HG02678 (cell line): ENCODE measurements at regions not wholly inside any gene's neighbourhood (a gene's known extent, or its start where the extent isn't known, plus 50 kb on each side); places are given as distances from the start of the nearest gene placed in this dataset.

Experiments
- ATAC-seq: cut with Tn5 transposase; IDR thresholded peaks from one replicate; pipeline ENCODE4 v1.9.1; 2021; ENCODE audit warnings: mild to moderate bottlenecking, moderate library complexity; ENCODE audit not compliant: unreplicated experiment

DNA sequence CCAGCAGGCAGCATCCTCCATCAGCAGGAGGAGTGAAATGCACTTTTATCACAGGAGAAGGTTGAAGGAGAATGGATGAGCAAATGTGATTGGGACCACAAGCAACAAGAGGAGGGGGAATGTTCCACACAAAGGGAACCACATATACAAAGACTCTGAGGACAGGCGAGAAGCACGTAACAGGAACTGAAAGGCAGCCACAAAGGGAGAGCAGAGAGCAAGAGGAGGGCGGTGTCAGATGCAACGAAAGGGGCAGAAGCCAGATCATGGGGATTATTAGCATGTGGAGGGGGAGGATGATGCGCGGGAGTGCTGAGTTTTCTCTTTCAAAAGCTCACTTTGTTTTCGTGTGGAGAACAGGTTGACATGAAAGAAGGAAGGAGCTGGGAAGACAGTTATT, 241.1 kb downstream of the SPTSSA start:
- ATAC-seq: peak; percentile 96

DNA sequence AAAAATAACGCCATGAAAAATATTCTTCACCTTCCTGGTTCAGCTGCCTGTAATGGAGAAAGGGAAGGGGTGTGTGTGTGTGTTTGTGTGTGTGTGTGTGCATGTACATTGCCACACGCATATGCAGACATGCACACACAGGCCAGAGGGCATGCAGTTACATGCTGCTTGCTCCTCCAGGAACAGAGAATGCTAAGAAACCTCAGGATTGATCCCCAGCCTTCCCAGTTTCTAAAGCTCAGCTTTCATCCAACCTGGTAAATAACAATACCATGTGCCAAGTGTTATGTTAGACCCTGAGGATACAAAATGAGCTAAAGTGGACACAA, 241.7 kb downstream of the SPTSSA start:
- no peak for ATAC-seq

DNA sequence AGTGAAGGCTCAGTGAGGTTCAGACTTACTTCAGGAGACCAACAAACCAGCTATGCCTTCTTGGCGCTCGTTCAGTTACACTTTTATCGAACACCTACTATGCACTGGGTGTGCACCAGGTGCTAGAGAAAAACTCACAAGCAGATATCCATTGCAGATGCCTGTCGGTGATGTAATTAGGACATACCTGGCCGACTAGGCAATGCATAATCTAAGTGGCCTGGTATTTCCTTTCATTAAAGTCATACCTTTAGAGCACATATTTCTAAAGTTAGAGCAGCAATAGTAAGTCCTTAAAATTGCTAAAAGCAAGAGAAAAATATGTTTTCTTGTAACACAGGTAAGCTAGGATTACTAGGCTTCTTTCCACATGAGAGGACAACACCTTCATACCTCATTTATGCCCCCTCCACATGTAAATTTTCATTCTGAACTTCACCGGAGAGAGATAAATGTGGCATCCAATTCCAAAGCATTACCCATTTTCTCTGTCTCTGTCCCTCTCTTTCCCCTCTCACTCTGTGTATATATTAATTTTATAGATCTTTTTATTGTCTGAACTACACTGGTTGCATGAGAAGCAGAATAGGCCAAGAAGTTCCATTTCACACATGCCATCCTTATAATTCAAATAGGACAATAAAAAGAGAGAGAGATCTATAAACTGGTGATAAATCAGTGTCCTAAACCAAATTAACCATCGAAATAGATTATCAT, 242.2 kb downstream of the SPTSSA start:
- no peak for ATAC-seq

DNA sequence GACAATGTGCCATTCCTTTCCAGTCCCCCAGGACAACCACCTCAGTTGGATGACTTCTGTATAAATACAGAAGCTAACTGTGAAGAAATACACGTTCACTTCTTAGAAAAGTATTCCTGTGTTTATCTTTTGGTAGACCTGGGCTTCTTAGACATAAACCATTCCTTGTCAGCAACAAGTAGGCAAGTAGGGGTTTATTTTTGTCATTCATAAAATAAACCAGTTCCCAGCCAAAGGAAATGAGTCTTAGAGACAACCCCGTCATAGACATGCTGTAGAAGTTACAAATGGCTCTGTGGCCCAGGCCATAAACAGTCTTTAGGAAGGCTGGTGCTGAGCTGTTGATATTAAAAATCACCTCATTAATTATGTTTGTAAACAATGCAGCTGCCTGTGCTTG, 243.2 kb downstream of the SPTSSA start:
- no peak for ATAC-seq

DNA sequence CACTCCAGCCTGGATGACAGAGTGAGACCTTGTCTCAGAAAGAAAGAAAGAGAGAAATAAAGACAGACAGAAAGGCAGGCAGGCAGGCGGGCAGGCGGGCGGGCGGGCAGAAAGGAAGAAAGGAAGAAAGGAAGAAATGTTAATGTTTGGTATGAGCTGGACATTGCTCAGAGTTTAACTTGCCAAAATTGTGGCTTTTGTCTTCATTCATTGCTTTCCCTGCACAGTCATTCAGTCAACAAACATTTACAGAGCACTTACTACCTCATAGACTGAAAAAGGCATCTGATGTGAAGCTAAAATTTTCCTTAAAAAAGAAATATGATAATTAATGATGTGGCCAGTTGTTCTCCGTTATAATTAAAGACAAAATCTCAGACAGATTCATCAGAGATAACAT, 247.1 kb downstream of the SPTSSA start:
- ATAC-seq: no peak

DNA sequence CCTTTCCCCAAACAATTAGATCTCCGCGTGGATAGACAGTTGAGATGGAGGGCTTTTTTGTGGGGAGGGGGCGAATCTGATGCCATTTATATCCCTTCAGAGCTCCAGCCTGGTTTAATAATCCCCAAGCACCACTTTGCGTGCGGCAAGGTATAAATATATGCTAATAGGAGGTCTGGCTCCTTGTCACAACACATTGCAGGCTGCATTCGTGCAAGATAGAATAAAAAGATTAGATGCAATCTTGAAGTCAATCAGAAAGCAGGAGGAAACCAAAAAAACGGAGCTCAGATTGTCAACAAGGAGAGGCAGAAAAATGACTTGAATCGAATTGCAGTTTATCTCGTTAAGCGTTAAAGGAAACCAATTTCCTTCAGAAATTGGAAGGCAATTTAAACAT, 248.7 kb downstream of the SPTSSA start:
- ATAC-seq: no peak

DNA sequence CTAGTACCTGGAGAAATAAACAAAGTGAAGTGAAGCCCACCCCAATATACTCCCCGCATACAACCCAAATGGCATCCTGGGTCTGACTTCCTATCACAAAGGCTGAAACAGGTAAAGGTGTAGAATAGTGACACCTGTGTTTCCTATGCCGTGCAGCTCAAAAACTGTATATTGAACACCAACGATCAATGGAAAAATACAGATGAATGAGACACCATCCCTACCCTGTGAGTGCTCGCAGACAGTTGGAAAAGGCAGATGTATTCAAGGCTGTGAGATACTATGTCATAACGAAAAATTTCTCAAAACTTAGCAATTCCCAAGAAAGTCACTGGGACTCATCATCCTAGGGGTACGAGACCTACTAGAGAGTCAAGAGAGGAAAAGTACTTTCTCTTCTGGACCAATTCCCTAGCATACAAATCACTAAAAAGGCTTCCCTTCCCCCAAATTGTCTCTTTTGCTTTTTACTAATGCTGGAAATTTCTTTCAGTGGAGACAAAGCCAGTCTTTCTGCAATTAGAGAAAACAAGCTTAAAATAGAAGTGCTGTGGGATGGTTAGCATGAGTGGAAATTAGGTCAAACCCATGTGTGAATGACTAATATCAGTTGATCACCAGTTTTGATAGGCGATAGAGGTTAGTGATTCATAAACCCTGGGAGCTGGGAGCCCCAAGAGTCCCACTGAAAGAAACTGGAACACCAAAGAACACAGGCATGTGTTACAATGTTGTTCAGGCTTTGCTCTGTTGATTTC, 249.7 kb downstream of the SPTSSA start:
- ATAC-seq: no peak

DNA sequence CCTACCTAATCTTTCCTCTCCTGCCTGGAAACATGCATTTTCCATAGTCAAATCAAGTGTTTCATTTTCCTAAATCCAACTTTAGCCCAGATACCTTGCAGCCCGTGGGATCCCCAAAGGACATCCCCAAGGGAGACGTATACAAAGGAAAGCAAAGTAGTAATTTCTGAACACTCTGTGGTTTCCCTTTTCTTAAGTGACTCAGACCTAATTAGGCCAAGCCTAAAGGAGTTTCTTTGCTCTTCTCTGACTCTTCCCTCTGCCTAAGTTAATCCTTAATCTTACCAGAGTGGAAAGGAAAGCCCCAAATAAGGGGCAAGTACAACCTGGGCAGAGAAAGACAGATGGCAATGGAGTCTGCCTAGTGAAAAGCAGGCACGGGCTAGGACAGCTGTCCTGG, 250.3 kb downstream of the SPTSSA start:
- ATAC-seq: peak; percentile 83

DNA sequence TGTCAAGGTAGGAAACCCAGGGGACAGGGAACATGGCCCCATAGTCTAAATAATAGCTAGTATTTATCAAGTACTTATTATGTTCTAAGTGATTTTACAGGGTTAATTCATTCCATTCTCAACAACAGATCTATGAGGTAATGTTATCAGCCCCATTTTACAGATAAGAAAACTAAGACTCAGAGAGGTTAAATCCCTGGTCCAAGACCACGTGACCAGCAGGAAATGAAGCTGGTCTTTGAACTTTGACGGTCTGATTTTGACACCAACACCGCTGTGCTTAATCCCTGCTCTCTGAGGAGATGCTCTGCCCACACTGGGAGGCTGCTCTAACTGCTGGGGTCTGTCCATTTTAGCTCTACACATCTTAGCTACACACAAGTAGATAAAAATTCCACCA, 253.5 kb downstream of the SPTSSA start:
- no peak for ATAC-seq

DNA sequence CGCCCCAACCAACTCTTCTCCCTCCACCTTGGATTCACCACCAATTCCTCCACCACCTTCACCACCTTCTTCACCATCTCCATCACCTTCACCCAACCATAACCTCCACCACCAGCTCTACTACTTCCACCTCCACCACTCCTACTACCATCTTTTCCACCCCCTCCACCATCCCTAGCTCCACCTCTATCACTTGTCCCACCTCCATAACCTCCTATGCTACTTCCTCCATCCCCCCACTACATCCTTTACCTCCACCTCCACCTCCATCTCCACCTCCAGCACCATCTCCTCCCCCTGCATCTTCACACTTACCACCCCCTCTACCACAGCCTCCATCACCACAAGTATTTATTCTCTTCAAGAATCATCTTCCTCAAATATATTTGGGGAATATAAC, 254.9 kb upstream of the EGLN3 start:
- ATAC-seq: no peak

DNA sequence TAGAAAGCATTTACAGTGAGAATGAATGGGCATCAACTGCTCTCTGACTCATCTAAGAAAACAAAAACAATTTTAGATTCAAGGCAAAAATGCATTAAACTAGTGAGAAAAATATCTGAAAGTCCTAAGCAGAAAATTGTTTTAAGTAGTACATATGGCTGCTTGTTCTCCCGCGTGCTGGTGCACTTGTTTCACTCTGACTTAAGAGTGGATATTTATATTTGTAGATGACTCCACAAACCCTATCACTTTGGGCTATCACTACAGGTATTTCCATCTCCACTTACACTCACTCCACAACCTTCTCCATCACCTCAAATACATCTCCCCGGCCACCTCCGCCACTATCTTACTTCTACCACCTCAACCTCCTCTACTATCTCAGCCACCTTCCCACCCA, 253.9 kb upstream of the EGLN3 start:
- no peak for ATAC-seq

DNA sequence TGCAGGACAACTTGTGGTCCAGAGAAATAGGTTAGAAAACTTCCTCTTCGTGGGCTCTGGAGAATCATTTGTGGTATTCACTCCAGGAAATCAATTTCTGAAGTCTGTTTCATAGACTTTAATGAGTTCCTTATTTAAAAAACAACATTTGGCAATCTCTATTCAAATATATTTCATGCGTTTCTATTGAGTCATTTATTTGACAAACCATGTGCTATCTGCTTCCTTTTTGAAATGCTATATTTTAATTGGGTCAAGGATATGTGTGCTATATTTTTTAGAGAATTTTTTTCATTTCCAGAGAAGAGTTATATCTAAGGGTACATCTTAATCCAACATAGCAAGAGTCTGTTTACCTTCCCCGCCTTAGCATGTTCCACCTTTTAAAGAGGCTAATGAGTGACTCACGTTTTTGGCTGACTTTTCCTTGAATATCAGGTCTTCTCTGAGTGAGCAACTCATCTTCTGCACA, 252.4 kb upstream of the EGLN3 start:
- no peak for ATAC-seq

DNA sequence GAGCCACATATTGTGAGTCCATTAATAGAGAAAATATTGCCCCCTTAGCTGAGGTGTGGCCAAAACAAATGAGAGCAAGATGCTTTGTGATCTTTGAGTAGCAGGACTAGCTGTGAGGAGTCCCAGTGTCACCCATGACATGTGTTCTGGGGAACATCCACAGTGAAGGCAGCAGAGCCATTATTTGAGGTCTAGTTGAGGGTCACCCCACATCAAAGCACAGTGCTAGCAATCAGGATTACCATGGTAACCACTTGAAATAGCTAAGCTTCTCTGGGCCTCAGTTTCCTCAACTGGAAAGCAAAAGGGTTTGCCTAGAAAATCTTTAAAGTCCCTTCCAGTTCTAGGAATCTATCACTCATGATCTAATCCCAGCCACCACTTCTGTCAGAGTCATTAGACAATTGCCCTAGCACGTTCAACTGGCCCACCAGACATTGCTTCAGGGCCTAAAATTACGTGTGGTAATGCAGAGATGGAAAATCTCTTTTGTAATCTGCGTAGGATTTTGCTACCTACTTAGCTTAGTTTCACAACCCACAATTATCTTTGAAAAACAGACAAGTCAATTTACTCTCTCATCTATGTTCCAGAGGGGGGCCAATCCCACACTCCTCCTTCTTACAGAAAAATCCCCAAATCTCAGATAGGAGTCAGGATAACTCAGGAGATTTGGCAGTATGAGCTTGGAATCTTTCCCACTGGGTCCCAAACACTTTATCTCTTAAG, 251.2 kb upstream of the EGLN3 start:
- ATAC-seq: no peak

DNA sequence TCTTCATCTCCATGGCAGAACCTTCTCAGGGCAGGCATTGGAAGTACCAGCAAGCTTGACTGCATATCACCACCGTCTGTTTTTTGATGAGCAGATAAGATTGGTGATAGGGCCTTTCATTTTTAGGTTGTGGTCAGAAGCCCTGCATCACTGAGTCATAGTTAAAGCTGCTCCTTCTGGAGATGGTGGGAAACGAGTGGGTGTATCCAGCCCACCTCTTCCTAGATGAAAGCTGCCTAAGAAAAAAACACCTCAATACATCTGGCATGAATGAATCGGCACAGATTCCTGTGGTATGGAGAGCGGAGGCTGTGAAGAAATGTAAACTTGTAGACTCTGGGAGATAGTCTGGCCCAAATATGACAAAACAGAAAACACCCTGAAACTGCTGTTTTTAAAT, 248.7 kb upstream of the EGLN3 start:
- ATAC-seq: no peak

DNA sequence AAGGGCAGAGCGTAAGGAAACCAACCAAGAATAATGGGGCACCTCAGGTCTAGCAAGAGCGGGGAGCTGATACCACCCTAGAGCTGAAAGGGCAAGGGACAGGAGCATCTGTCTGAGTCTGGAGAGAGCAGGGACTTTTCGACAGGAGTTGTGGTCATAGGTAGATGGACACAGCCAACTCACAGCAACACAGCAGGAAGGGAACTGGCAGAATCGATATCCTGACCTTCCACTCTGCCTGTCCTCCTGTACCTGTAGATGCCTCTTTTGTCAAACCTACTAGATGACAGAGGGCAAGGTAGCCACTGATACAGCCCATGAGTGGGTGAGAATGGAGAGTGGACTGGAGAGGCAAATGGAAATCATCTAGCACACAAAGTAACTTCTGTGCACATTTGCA, 247.2 kb upstream of the EGLN3 start:
- ATAC-seq: no peak

DNA sequence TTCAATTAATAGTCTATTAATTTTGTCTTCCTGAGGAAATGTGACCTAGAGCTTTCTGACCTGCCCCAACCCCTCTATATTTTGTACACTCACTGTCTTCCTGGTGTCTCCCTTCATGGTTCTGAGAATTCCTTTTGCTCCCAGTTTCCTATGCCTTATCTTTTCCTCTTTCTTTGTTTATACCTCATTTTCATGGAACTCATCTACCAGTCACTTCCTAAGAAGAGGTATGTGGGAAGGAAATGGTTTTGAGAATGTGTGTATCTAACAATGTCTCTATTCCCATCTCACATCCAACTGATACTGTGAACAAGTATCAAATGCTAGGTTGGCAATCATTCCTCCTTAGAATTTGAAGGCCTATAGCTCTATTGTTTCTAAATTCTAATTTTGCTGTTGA, 245.1 kb upstream of the EGLN3 start:
- no peak for ATAC-seq

DNA sequence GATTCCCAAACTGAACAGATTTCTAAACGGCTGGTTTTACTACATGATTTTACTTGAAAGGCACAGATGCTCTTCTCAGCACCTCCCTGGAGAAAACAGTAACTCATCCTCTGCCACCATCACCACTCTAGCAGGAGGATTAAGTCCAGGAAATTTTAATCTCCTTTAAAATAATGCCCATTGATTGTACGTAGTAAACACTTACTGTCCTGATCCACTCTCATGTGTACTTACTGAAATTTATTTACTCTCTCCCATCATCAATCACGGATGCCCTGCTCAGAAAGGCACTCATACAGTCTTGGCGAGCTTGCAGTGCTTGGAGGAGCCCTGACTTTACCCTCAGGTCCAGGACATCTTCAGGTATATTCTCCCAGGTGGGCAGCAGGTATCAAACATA, 239.8 kb upstream of the EGLN3 start:
- no peak for ATAC-seq

DNA sequence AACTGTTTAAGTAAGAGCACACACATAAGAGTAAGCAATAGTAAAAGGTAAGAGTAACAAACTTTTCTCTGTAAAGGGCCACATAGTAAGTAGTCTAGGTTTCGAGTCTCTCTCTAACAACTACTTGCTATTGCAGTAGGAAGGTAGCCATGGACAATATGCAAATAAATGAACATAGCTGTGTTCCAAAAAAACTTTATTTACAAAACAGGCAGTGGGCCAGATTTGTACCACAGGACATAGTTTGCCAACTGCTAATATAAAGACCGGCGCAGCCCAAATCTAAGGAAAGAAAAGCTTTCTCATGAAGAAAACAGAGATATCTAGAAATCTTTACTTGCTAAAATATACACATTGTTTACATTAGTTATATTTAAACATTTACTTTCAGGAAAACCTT, 239.0 kb upstream of the EGLN3 start:
- no peak for ATAC-seq

DNA sequence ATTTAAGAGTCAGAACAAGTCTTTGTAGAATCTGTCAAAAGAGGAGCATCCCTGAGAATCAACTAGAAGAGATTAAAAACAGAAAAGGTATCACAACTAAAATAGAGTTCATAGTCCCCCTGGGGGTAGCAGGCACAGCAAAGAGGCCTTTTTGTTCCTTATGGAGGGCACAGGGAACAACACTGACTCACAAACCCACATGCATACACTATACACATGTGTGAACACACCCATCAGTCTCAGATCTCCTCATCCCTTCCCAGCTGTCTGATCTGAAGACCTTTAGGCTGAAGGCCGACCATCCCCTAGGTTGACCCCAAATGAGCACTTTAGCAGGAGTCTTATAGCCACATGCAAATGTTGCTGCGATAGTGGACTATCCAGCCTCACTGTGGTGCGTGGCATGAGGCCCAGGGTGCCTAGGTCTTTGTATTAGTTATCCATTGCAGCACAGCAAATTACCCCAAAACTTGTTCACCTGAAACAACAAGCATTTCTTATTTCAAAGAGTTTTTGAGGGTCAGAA, 236.7 kb upstream of the EGLN3 start:
- ATAC-seq: no peak

DNA sequence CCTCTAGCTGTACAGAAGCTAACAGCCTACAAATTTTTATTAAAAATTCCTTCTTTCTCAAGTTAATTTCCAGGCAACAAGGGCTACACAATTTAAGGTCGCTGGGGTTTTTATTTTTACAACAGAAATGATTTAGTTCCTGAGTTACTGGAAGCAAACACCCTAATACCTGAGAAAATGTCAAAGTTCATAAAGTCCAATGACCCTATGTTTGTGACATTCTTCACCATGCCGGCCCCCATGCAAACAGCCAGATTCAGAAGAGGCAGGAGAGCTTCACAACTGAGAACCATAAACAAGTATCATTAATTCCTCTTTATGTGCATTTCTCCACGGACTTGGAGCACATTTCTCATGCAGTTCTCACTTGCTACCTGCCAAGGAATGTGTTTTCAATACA, 236.2 kb upstream of the EGLN3 start:
- ATAC-seq: no peak

DNA sequence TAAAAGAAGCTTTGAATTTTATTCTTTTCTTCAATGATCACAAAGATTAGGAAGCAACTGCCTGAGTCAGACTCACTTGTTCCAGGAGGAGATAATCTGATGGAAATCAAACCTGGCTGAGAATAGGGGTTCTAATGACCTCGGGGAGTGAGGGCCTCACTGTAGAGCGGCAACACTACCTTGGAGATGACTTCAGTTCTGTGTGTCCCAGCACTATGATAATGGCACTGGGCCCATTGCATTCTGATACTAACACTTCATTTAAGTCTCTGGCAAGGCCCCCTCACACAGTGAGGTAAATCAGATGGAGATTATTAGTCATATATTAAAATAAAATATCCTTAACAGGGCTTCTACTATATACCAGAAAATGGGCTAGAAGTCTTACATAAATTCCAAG, 233.3 kb upstream of the EGLN3 start:
- ATAC-seq: no peak

DNA sequence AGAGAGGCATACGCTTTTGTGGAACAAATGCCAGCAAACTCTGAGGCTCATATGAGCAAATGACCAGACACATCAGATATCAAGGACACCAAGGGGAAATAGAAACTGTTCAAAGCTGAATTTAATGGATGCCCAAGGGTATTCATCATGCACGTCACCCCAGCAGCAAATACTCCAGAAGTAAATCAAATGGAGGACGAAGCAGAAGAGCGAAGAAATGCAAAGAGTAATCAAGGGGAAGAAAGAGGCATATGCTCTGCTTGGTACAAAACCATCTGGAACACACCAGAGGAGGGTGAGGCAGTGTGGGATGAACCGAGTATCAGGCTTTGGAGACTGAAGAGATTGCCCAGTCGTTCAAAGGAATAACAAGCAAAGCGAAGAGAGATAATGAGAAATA, 232.6 kb upstream of the EGLN3 start:
- no peak for ATAC-seq
